ENCODE measurements at regions not wholly inside any gene's neighbourhood (a gene's known extent, or its start where the extent isn't known, plus 50 kb on each side); places are given as distances from the start of the nearest gene placed in this dataset.
A peak's percentile ranks its signal among the peaks of the same experiment; 100 is the strongest.
"Not testable (repeated sequence)": the region's sequence is repeated elsewhere in the genome, so short reads cannot be mapped to it uniquely, and the experiment has no call there.

GRCh38 chr4:26228883-26229282 is 91.9 kb upstream of the RBPJ start:
- Histone ChIP-seq H3K4me1 (ENCODE audit: insufficient read depth, low read length) (no peaks in the 10 kb centered on the region), H3K9ac (ENCODE audit: low read depth, low read length) (no peak overlapping the region), H3K4me3 (ENCODE audit: low read length) (no peak overlapping the region), H3K36me3 (ENCODE audit: insufficient read depth, low read depth, low read length) (no peaks in the 10 kb centered on the region), H3K9me3 (ENCODE audit: insufficient read depth, low read depth, low read length) (no peaks in the 10 kb centered on the region), H3K27me3 (ENCODE audit: insufficient read depth, low read length) (no peaks in the 10 kb centered on the region), H3K27ac (ENCODE audit: low read length) (no peak overlapping the region)

GRCh38 chr4:26229974-26230373 is 90.8 kb upstream of the RBPJ start:
- Histone ChIP-seq H3K36me3 (ENCODE audit: insufficient read depth, low read depth, low read length) (no peaks in the 10 kb centered on the region), H3K9ac (ENCODE audit: low read depth, low read length) (no peak overlapping the region), H3K4me3 (ENCODE audit: low read length) (no peak overlapping the region), H3K27me3 (ENCODE audit: insufficient read depth, low read length) (no peaks in the 10 kb centered on the region), H3K4me1 (ENCODE audit: insufficient read depth, low read length) (no peaks in the 10 kb centered on the region), H3K27ac (ENCODE audit: low read length) (no peak overlapping the region), H3K9me3 (ENCODE audit: insufficient read depth, low read depth, low read length) (no peaks in the 10 kb centered on the region)

DNA sequence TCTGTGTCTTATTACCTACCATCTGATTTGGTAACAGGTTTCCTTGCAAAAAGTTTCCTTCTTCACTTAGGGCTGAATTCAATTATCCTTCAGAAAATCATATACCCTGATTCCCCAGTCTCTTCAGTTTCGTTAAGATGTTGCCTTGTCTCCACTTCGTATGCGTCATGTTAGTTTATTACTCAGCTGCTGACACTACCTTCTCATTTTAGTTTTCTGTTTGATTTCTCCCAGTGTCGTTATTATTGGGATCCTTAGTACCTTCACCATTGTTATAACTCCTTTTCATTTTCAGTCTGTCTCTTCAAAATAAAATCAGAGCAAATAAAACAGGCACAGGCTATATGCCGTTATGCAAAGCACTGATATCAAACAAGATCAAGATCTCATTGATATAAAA is 87.5 kb upstream of the RBPJ start:
- H3K27ac ChIP-seq (ENCODE audit: low read length) = no peak overlapping the region
- H3K27me3 ChIP-seq (ENCODE audit: insufficient read depth, low read length) = no peaks in the 10 kb centered on the region
- no peak overlapping the region for H3K9ac ChIP-seq (ENCODE audit: low read depth, low read length)
- no peaks in the 10 kb centered on the region for H3K9me3 ChIP-seq (ENCODE audit: insufficient read depth, low read depth, low read length)
- H3K36me3 ChIP-seq (ENCODE audit: insufficient read depth, low read depth, low read length) = no peaks in the 10 kb centered on the region
- H3K4me3 ChIP-seq (ENCODE audit: low read length) = no peak overlapping the region
- H3K4me1 ChIP-seq (ENCODE audit: insufficient read depth, low read length) = peaks cover 1% of the 10 kb centered on the region; the same call in 1 of the 2 replicates

GRCh38 chr4:26235500-26235899 is 85.3 kb upstream of the RBPJ start:
- Histone ChIP-seq H3K36me3 (ENCODE audit: insufficient read depth, low read depth, low read length) (no peaks in the 10 kb centered on the region), H3K27me3 (ENCODE audit: insufficient read depth, low read length) (no peaks in the 10 kb centered on the region), H3K27ac (ENCODE audit: low read length) (no peak overlapping the region), H3K4me1 (ENCODE audit: insufficient read depth, low read length) (peaks cover 18% of the 10 kb centered on the region), H3K9me3 (ENCODE audit: insufficient read depth, low read depth, low read length) (no peaks in the 10 kb centered on the region), H3K4me3 (ENCODE audit: low read length) (no peak overlapping the region), H3K9ac (ENCODE audit: low read depth, low read length) (no peak overlapping the region)

DNA sequence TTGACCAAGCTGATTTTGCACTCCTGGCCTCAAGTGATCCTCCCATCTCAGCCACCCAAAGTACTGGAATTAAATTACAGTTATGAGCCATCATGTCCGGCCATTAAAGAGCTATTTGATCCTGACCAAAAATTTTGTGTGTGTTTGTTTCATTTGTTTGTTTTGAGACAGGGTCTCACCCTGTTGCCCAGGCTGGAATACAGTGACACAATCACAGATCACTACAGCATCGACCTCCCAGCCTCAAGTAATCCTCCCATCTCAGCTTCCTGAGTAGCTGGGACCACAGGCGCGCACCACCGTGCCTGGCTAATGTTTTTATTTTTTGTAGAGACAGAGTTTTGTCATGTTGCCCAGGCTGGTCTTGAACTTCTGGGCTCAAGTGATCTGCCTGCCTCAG is 82.9 kb upstream of the RBPJ start:
- Histone ChIP-seq H3K9me3 (ENCODE audit: insufficient read depth, low read depth, low read length) (no peaks in the 10 kb centered on the region), H3K4me3 (ENCODE audit: low read length) (no peak overlapping the region), H3K9ac (ENCODE audit: low read depth, low read length) (peak overlapping the region; percentile 40; the same call in 1 of the 2 replicates), H3K36me3 (ENCODE audit: insufficient read depth, low read depth, low read length) (no peaks in the 10 kb centered on the region), H3K27ac (ENCODE audit: low read length) (no peak overlapping the region), H3K4me1 (ENCODE audit: insufficient read depth, low read length) (peaks cover 18% of the 10 kb centered on the region), H3K27me3 (ENCODE audit: insufficient read depth, low read length) (no peaks in the 10 kb centered on the region)

DNA sequence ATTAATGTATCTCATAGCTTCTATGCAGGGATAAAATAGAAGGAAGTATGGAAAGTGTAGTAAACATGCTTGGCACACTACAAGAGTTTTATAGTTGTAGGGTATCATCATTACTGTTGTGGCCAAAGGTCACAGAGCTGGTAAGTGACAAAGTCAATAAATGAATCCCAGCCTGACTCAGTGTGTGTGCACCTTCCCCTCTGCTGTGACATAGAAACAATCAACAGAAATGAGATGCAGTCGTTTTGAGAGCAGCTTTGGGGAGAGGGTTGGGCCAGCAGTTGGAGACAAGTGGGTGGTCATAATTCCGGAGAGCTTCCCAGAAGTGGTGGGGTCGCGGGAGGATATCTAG is 82.4 kb upstream of the RBPJ start:
- H3K27me3 ChIP-seq (ENCODE audit: insufficient read depth, low read length) = no peaks in the 10 kb centered on the region
- no peaks in the 10 kb centered on the region for H3K36me3 ChIP-seq (ENCODE audit: insufficient read depth, low read depth, low read length)
- H3K4me1 ChIP-seq (ENCODE audit: insufficient read depth, low read length) = peaks cover 18% of the 10 kb centered on the region
- peak overlapping the region; percentile 4; the same call in 1 of the 2 replicates for H3K4me3 ChIP-seq (ENCODE audit: low read length)
- H3K9me3 ChIP-seq (ENCODE audit: insufficient read depth, low read depth, low read length) = no peaks in the 10 kb centered on the region
- H3K9ac ChIP-seq (ENCODE audit: low read depth, low read length) = peak overlapping the region; percentile 40; the same call in 1 of the 2 replicates
- no peak overlapping the region for H3K27ac ChIP-seq (ENCODE audit: low read length)

DNA sequence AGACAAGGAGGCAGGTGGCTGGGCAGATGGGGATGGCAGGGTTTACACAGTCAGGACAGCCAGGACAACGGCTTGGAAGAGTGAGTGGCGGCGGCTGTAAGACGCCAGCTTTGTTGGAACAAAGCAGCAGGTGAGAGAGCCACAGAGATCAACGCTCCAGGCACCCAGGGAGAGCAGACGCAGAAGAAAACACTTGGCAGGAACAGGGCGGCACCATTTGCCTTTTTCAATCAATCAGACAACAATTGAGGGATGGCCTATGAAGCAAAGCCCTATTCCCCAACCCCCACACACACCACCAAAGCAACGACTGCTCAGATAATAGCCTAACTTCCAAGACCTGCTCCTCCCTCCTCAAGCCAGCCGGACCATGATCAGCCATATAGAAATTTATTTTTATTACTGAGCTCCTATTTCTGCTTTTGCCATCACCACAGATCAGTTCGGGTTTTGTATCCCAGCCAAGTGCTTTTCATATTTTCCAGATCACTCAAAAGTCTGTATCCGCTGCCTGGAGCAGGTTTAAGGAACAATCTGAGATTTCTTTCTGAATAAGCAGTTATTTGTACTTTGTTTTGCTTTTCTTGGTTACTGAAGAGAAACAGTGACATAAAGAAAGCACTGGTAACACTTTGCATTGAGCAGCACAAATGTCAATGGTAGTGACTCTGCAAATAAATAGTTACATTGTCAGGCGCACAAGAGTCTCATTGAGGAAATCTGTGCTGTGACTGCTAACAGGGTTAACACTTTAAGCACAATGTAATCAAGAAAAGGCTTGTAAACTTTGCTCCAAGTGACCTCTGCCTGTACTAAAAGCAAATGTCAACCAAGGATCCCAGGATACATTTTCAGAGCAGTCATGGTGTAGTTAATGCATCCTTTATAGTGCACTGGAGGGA is 81.8 kb upstream of the RBPJ start:
- Histone ChIP-seq H3K27ac (ENCODE audit: low read length) (no peak overlapping the region), H3K9me3 (ENCODE audit: insufficient read depth, low read depth, low read length) (no peaks in the 10 kb centered on the region), H3K4me1 (ENCODE audit: insufficient read depth, low read length) (peaks cover 18% of the 10 kb centered on the region), H3K36me3 (ENCODE audit: insufficient read depth, low read depth, low read length) (no peaks in the 10 kb centered on the region), H3K27me3 (ENCODE audit: insufficient read depth, low read length) (no peaks in the 10 kb centered on the region), H3K9ac (ENCODE audit: low read depth, low read length) (peak overlapping the region; percentile 40; the same call in 1 of the 2 replicates), H3K4me3 (ENCODE audit: low read length) (peak overlapping the region; percentile 10; the same call in 1 of the 2 replicates)

- Histone ChIP-seq H3K9me3 (ENCODE audit: insufficient read depth, low read depth, low read length) (no peaks in the 10 kb centered on the region), H3K9ac (ENCODE audit: low read depth, low read length) (peak overlapping the region; percentile 30; the same call in 1 of the 2 replicates), H3K27ac (ENCODE audit: low read length) (no peak overlapping the region), H3K4me3 (ENCODE audit: low read length) (no peak overlapping the region), H3K4me1 (ENCODE audit: insufficient read depth, low read length) (peaks cover 18% of the 10 kb centered on the region), H3K27me3 (ENCODE audit: insufficient read depth, low read length) (no peaks in the 10 kb centered on the region), H3K36me3 (ENCODE audit: insufficient read depth, low read depth, low read length) (no peaks in the 10 kb centered on the region)
Measured at GRCh38 chr4:26239801-26240200, 81.0 kb upstream of the RBPJ start.

DNA sequence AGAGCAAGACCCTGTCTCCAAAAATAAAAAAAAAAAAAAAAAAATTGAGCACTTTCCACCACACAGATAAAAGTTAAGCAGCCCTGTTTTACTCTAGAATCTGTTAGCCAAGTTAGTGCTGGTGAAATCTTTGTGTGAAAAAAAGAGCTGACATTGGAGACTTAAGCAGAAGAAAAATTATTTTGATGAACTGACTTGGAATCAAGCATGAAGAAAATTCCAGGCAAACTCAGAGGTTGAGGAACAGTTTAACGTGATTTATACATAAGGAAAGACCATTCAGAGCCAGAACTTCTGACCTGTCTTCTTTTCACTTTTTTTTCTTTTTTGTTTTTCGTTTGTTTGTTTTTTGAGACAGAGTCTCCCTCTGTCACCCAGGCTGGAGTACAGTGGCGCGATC is 79.6 kb upstream of the RBPJ start:
- Histone ChIP-seq H3K27ac (ENCODE audit: low read length) (no peak overlapping the region), H3K36me3 (ENCODE audit: insufficient read depth, low read depth, low read length) (no peaks in the 10 kb centered on the region), H3K4me1 (ENCODE audit: insufficient read depth, low read length) (peaks cover 18% of the 10 kb centered on the region), H3K4me3 (ENCODE audit: low read length) (no peak overlapping the region), H3K27me3 (ENCODE audit: insufficient read depth, low read length) (no peaks in the 10 kb centered on the region), H3K9ac (ENCODE audit: low read depth, low read length) (no peak overlapping the region), H3K9me3 (ENCODE audit: insufficient read depth, low read depth, low read length) (0 out of 2 replicates have a peak, but pooled peaks cover 4% of the 10 kb centered on the region)

- Histone ChIP-seq H3K4me3 (ENCODE audit: low read length) (no peak overlapping the region), H3K9ac (ENCODE audit: low read depth, low read length) (no peak overlapping the region), H3K27ac (ENCODE audit: low read length) (no peak overlapping the region), H3K4me1 (ENCODE audit: insufficient read depth, low read length) (peaks cover 18% of the 10 kb centered on the region), H3K36me3 (ENCODE audit: insufficient read depth, low read depth, low read length) (no peaks in the 10 kb centered on the region), H3K27me3 (ENCODE audit: insufficient read depth, low read length) (no peaks in the 10 kb centered on the region), H3K9me3 (ENCODE audit: insufficient read depth, low read depth, low read length) (0 out of 2 replicates have a peak, but pooled peaks cover 4% of the 10 kb centered on the region)
Measured at GRCh38 chr4:26242451-26242850, 78.4 kb upstream of the RBPJ start.

DNA sequence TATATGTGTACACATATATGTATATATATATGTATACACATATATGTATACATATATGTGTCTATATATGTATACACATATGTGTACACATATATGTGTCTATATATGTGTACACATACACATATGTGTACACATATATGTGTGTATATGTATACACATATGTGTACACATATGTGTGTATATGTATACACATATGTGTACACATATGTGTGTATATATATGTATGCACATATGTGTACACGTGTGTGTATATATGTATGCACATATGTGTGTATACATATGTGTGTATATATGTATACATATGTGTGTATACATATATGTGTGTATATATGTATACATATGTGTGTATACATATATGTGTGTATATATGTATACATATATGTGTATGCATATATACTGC is 76.7 kb upstream of the RBPJ start:
- not testable (repeated sequence) for H3K9ac ChIP-seq (ENCODE audit: low read depth, low read length); H3K36me3 ChIP-seq (ENCODE audit: insufficient read depth, low read depth, low read length); H3K9me3 ChIP-seq (ENCODE audit: insufficient read depth, low read depth, low read length); H3K4me1 ChIP-seq (ENCODE audit: insufficient read depth, low read length); H3K4me3 ChIP-seq (ENCODE audit: low read length); H3K27me3 ChIP-seq (ENCODE audit: insufficient read depth, low read length); H3K27ac ChIP-seq (ENCODE audit: low read length)

DNA sequence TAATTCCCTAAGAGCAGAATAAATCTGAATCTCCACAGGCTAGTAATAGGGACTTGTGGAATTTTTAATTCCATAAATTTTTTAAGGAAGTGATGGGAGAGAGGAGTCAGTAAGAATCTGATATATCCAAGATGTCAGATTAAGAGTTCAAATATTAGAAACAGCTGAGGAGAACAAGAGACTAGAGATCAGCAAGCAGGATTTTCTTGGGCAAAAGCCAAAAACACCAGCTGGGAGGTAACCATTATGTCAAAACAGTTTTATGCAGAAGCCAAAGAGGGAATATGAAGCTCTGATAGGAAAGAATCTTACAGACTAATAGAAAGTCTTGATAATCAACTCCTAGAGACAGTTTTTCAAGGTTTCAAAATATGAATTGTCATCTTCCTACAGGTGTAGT is 72.2 kb upstream of the RBPJ start:
- H3K9ac ChIP-seq (ENCODE audit: low read depth, low read length) = no peak overlapping the region
- no peak overlapping the region for H3K27ac ChIP-seq (ENCODE audit: low read length)
- no peaks in the 10 kb centered on the region for H3K4me1 ChIP-seq (ENCODE audit: insufficient read depth, low read length)
- no peaks in the 10 kb centered on the region for H3K36me3 ChIP-seq (ENCODE audit: insufficient read depth, low read depth, low read length)
- H3K4me3 ChIP-seq (ENCODE audit: low read length) = no peak overlapping the region
- H3K9me3 ChIP-seq (ENCODE audit: insufficient read depth, low read depth, low read length) = 0 out of 2 replicates have a peak, but pooled peaks cover 4% of the 10 kb centered on the region
- no peaks in the 10 kb centered on the region for H3K27me3 ChIP-seq (ENCODE audit: insufficient read depth, low read length)
